ENCODE measurements at regions not wholly inside any gene's neighbourhood (a gene's known extent, or its start where the extent isn't known, plus 50 kb on each side); places are given as distances from the start of the nearest gene placed in this dataset.

DNA sequence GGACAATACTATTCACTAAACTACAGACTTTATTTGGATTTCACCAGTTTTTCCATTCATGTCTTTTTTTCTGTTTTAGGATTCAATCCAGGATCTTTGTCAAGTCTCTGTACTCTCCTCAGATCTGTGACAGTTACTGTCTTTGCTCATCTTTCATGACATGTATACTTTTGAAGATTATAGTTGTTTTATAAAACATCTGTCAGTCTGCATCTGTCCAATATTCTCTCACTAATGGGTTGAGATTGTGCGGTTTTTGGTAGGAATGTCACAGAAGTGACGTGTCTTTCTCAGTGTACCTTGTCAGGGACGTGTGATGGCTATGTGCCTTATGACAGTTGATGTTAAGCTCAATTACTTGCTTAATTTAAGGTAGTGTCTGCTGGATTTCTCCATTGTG is 124.9 kb upstream of the TPK1 start:
- Histone ChIP-seq H3K14ac (ENCODE audit: insufficient read length) (no peak overlapping the region), H3K18ac (ENCODE audit: extremely low read depth, low read length) (no peak overlapping the region), H3K23ac (ENCODE audit: insufficient read length) (no peak overlapping the region), H3K4me2 (ENCODE audit: insufficient read depth in 1 of 2, low read depth in 2 of 2, low read length in 2 of 2) (no peak overlapping the region), H4K91ac (replicated peaks; ENCODE audit: insufficient read length, low read length) (no peak overlapping the region), H3K79me1 (ENCODE audit: low read depth, low read length) (no peaks in the 10 kb centered on the region), H2AK5ac (ENCODE audit: low read depth, low read length) (no peak overlapping the region), H3K27ac (ENCODE audit: low read depth, low read length) (no peak overlapping the region), H3K9me3 (ENCODE audit: insufficient read depth in 2 of 2, low read depth in 1 of 2, low read length in 1 of 2) (no peaks in the 10 kb centered on the region), H2BK15ac (ENCODE audit: low read length) (no peak overlapping the region), H3K36me3 (ENCODE audit: control insufficient read depth in 2 of 4, insufficient read depth in 4 of 4, low read length in 3 of 4) (no peaks in the 10 kb centered on the region), H2BK20ac (ENCODE audit: low read length) (no peak overlapping the region), H3K4me1 (replicated peaks in 1 of 4; ENCODE audit: control insufficient read depth in 3 of 4, insufficient read depth in 4 of 4, low read length in 3 of 4) (no peaks in the 10 kb centered on the region), H3K4ac (replicated peaks; ENCODE audit: insufficient read length, low read depth, low read length) (no peak overlapping the region), H3K4me3 (ENCODE audit: extremely low read depth in 1 of 4, insufficient read depth in 2 of 4, low read depth in 3 of 4, low read length in 4 of 4) (no peak overlapping the region), H3K79me2 (ENCODE audit: control insufficient read depth in 1 of 2, insufficient read depth in 2 of 2, low read length in 2 of 2) (no peaks in the 10 kb centered on the region), H2BK12ac (ENCODE audit: low read depth, low read length) (no peak overlapping the region), H3K23me2 (ENCODE audit: low read depth, low read length) (no peaks in the 10 kb centered on the region), H2AFZ (ENCODE audit: low read length) (no peak overlapping the region), H3K27me3 (replicated peaks in 1 of 4; ENCODE audit: control insufficient read depth in 3 of 4, extremely low read depth in 1 of 4, insufficient read depth in 3 of 4, low read length in 3 of 4) (no peaks in the 10 kb centered on the region), H4K5ac (ENCODE audit: insufficient read length, low read depth, low read length) (no peak overlapping the region), H4K20me1 (replicated peaks in 1 of 2; ENCODE audit: control insufficient read depth in 1 of 2, insufficient read depth in 2 of 2, low read length in 2 of 2) (no peaks in the 10 kb centered on the region), H2BK120ac (replicated peaks; ENCODE audit: low read depth, low read length) (no peak overlapping the region), H3K9ac (replicated peaks in 1 of 4; ENCODE audit: extremely low read depth in 1 of 4, low read depth in 3 of 4, low read length in 3 of 4) (no peak overlapping the region), H3K56ac (replicated peaks; ENCODE audit: insufficient read length, low read depth, low read length) (no peak overlapping the region), H2BK5ac (ENCODE audit: low read depth, low read length) (no peak overlapping the region), H4K8ac (ENCODE audit: extremely low read depth, insufficient read depth, low read length) (no peak overlapping the region)
- TF ChIP-seq SIRT6 (IDR thresholded peaks at IDR 0.05; ENCODE audit: low read length) (no peak), ASH2L (IDR thresholded peaks at IDR 0.05; ENCODE audit: low read length) (no peak), RNF2 (IDR thresholded peaks at IDR 0.05; ENCODE audit: borderline replicate concordance, low read depth, low read length, missing control alignments, poor library complexity, severe bottlenecking) (no peak), SP1 (IDR thresholded peaks at IDR 0.05; ENCODE audit: low read depth, low read length) (no peak), POLR2A (IDR thresholded peaks at IDR 0.05; ENCODE audit: control extremely low read depth in 1 of 2, low read depth in 2 of 2, low read length in 2 of 2) (no peak), BRCA1 (IDR thresholded peaks at IDR 0.05; ENCODE audit: low read depth, low read length) (no peak), TBP (IDR thresholded peaks at IDR 0.05; ENCODE audit: low read depth, low read length) (no peak), POU5F1 (IDR thresholded peaks at IDR 0.05; ENCODE audit: low read depth, low read length) (no peak), RBBP5 (IDR thresholded peaks at IDR 0.05; ENCODE audit: borderline replicate concordance, low read depth, low read length) (no peak)
- TF ChIP-seq, protein P1, sequence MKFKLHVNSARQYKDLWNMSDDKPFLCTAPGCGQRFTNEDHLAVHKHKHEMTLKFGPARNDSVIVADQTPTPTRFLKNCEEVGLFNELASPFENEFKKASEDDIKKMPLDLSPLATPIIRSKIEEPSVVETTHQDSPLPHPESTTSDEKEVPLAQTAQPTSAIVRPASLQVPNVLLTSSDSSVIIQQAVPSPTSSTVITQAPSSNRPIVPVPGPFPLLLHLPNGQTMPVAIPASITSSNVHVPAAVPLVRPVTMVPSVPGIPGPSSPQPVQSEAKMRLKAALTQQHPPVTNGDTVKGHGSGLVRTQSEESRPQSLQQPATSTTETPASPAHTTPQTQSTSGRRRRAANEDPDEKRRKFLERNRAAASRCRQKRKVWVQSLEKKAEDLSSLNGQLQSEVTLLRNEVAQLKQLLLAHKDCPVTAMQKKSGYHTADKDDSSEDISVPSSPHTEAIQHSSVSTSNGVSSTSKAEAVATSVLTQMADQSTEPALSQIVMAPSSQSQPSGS (IDR thresholded peaks at IDR 0.05; ENCODE audit: low read length), result no peak
- CTCF ChIA-PET (ENCODE audit: partially characterized antibody), result no interaction called here
- POLR2A ChIA-PET (ENCODE audit: partially characterized antibody), result no interaction called here
- 89% methylated on average over 3 of the region's 3 CpGs; no CpG with 5 or more reads in 1 of the 2 experiments for WGBS, 2 experiments (ENCODE audit: extremely low coverage in 1 of 2, insufficient coverage in 1 of 2, insufficient read length in 1 of 2, insufficient replicate concordance in 2 of 2, low coverage in 1 of 2, low lambda C conversion rate in 2 of 2, missing lambda C conversion rate in 1 of 2)
- DNase-seq (ENCODE audit: low read depth in 1 of 2, low spot score in 2 of 2) (no peak), FAIRE-seq (no peak)
